GDM1 (cell line): ENCODE measurements at regions not wholly inside any gene's neighbourhood (a gene's known extent, or its start where the extent isn't known, plus 50 kb on each side); places are given as distances from the start of the nearest gene placed in this dataset.

Source experiments
- DNase-seq: peaks from one replicate; lab custom pipeline; 2025; lab: John Stamatoyannopoulos, UW

DNA sequence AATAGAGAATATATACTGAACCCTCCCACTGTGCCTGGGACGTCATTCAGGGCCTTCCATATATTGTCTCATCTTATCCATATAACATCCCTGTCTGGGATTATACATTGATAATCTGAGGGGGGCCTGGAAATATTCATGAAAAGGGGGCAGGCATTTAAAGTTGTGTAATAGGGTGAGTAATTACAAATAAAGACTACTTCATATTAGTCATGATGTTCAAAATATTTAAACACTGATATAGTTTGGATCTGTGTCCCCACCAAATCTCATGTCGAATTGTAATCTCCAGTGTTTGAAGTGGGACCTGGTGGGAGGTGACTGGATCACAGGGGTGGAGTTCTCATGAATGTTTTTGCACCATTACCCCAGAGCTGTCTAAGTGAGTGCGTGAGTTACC, 97.8 kb downstream of the AQP9 start:
- DNase-seq = no peak

DNA sequence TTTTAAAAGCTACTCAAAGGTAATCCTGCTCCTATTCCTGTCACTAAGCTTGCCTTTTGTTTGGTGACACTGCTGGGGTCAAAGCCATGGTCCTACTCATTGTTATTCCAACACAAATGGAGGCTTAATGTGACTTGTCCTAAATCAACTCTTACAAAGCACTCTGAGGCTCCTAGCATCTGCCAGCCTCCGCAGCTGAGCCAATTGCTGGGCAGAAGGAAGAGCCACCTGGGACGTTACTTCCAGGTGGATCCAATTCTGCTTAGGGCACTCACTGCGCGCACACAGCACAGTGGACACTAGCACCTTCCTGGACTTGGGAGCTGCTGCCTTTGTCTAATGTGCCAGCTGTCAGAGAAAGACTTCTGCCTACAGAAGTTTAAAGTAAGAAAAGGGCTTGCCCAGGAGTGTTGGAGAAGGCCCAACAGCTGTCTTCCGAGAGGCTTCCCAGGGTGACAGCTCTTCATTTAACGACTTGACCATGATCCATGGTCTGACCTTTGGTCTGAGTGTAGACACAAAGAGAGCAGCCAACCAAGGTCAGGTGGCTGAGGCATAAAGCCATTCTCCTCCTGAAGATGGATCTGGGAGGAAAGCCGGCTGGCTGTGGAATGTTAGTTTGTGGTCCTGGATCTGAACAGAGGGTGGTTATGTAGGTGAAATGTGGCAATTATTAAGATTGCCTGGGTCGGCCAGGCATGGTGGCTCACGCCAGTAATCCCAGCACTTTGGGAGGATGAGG, 102.2 kb downstream of the AQP9 start:
- no peak for DNase-seq

- no peak for DNase-seq
Observed at GRCh38 chr15:58241872-58242271, 103.7 kb downstream of the AQP9 start.

- no peak for DNase-seq
Observed at GRCh38 chr15:58243070-58243469, 104.9 kb downstream of the AQP9 start.

DNA sequence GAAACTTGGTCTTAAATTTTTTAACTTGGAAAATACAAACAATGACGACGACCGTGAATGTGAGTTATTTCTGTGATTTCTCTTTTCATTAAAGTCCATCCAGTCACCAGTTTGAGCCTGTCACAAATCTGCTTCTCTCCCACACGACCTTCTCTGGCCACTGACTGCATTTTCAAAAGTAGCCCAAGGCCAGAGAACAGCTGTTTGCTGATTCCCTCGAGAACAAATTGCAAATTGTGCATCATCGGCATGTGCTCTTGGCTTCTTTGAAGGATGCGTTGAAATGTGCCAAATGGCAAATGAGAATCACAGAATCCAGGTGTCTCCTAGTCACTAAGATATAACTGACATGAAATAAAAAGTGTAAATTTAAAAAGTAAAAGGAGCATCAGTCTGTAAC, 106.4 kb downstream of the AQP9 start:
- no peak for DNase-seq

GRCh38 chr15:58246041-58246440, 107.9 kb downstream of the AQP9 start:
- no peak for DNase-seq

DNA sequence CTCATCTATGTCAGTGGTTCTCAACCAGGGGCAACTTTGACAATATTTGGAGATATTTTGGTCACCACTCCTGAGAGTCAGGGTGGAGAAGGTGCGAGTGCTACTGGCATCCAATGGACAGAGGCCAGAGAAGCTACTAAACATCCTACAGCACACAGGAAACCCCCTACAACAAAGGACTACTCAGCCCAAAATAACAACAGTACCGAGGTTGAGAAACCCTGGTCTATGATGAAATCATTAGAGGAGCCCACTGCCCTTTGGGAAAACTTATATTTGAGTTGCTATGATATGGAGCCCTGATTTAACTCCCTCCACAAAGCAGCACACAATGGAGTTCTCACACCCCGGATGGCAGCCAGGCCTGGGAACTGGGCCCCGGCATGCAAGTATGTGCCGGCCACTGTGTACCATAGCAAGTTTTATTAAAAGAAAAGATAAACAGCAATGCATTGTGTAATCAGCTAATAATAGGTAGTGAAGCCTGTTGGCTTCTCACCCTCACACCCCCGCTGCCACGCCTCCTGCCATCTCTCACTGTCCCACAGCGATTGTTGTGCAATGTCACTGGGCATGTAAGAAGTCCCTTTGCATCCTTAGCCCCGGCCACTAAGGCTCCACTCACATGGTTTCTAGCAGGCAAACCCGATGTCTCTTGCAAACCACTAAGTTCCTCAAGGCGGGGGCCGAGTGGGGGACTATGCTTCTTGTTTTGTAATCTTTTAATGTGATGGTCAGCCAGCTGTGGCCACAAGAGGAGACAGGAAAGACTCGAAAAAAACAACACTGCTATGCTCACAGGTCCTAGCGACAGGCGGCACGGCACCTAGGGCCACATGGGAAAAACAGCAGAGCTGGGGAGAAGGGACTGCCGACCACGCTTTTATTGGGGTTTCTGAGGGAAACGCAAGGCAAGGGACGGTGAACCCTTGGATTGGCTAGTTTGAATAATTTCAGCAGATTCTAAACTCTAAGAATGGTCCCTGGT, 110.0 kb downstream of the AQP9 start:
- DNase-seq = no peak

GRCh38 chr15:58249646-58250312, 111.6 kb downstream of the AQP9 start:
- no peak for DNase-seq

DNA sequence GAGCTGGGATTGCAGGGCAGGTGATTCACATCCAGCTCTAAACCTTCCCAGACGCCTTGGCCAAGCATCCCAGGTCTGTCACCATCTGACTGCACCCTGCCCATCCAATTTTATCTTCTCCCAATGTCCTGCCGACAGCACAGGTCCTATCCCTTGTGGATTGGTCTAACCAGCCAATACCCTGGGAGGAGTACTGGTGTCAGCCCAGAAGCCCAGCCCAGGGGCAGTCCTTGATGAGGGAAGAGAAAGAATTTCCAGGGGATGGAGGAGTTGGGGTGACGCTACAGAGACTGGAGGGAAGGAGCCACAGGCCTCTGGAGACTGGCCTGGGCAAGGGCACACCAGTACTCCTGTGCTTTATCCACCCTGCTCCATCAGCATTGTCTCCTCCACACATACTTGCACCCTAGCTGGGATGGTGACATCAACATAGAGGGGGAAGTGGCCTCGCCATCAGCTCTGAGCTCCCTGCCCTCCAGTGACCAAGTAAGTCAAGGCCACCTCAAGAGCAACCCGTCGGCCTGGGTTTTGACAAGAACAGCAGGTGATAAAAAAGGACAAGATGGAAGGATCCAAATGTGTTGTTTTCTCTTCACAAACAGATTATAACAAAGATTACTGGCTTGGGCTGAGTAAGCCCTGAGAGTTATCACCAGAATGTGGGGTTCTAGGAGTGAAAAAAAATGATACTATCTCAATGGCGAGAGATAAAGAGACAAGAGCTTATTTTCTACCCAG, 114.6 kb downstream of the AQP9 start:
- DNase-seq = no peak

DNA sequence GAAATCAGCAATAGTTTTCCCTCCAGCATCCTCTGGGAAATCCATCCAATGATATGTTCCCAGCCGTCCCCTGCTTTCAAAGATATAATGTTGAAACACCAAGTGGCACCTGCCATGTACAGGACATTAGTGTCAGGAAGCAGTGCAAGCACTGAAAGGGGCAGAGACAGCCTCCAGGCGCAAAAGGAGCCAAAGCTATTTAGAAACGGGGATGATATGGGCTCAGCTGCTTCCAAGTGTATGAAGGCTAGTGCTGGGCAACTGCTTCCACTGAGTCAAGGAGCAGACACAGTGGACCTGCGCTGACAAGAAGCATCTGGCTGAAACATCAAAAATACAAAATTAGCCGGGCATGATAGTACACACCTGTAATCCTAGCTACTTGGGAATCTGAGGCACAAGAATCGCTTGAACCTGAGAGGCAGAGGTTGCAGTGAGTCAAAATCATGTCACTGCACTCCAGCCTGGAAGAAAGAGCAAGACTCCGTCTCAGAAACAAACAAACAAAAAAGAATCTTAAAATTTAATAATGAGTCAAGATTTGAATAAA, 119.7 kb downstream of the AQP9 start:
- no peak for DNase-seq

- no peak for DNase-seq
Observed at GRCh38 chr15:58258501-58259292, 120.5 kb downstream of the AQP9 start.

GRCh38 chr15:58260205-58260724, 122.1 kb downstream of the AQP9 start:
- no peak for DNase-seq

DNA sequence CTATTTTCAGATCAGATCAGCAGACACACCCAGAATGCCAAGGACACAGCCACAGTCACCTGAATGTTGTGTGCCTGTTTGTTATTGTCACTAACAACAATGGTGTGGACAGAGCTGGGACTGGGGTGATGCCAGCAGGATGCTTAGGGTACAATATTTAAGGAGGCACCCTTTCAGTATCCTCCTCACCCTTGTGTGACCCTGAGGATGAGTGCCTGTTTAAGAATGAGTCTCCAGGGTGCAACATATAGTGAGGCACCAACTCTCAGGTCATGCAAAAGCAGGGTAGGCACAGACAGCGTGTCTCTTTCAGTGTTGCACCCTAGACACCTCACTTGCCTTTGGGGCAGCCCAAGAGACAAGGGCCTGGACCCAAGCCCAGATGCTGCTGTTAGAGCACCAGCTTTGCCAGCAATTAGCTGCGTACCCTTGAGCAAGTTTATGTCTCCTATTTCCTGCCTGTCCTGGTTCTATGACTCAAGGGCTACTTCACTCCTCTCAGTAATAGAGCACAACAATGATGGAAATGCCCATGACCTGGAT, 122.6 kb downstream of the AQP9 start:
- DNase-seq = no peak

DNA sequence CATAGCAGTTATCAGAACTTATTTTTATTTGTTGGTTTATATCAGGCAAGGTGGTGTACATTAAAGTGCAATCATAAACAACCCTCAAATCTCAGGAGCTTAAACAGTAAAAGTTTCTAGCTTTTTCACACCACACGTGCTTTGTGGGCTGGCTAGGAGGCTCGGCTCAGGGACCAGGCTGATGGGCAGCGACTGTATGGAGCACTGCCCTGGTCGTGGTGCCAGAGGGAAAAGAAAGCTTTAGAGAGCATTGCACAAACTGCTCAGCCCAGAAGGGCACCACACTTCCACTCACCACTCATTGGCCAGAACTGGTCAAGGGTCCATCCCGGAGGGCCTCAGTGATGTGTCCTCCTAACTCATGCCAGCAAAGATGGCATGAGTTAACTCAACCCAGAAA, 123.2 kb downstream of the AQP9 start:
- DNase-seq = no peak

DNA sequence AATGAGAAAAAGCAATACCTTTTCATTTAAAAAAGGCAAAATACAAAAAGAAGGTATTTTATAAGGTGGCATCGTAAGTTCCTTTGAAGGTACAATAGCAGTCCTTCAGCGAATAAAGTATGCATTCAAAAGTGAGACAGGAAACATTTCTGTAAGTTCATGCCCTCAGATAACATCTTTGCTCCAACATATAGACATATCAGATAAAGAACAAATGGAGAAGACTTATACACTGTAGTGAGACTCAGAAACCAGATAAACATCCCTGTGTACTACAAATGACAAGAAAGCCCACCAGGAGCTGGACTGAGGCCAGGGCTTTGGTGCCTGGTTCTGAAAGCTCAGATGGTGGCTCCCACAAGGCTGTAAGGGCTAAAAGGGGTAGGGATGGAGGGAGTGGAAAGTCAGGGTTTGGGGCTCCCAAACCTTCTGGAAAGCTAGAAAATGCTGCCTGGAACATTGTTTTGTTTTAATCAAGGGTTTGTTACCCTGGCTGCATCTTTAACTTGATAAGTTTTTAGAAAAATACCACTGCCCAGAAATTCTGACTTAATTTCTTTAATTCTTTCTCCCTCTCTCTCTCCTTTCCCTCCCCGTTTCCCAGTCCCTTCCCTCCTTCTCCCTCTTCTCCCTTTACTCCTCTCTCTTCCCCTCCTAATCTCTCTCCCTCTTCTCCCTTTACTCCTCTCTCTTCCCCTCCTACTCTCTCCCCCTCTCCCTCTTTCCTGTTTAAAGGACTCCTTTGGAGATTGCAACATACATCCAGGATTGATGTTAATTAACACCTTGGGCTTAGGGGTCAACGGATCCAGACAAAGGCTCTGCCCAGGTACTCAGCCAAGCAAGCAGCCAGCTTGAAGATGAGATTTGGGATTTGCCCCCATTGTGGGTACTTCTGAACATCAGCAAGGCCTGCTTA, 126.1 kb downstream of the AQP9 start:
- no peak for DNase-seq

DNA sequence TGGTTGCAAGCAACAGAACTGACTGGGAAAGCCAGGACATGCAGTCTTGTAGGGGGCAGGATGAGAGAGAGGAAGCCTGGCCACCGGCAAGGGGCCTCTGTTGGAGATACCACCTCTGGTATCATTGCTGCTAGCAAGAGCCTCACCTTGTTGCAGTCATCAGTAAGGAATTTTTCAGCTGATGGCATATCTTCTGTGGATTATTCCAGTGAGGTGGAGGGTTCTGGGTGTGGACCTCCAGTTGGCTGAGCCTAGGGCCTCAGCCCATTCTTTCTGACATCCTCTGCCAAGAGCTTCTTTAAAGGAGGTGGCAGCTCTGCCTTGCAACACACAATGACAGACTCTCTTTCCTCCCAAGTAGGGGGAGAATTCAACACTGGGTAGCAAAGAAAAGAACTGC, 128.9 kb downstream of the AQP9 start:
- no peak for DNase-seq

- DNase-seq = no peak
Observed at GRCh38 chr15:58268746-58269267, 130.6 kb downstream of the AQP9 start.

GRCh38 chr15:58269455-58270414, 131.6 kb downstream of the AQP9 start:
- peak; percentile 67 for DNase-seq
